WTC11 (cell line): ENCODE measurements at regions not wholly inside any gene's neighbourhood (a gene's known extent, or its start where the extent isn't known, plus 50 kb on each side); places are given as distances from the start of the nearest gene placed in this dataset.

Experiments
- CTCF ChIP-seq: fragments of 200-600 bp; IDR thresholded peaks from 2 replicates; pipeline ENCODE4 v1.8.0; 2022; ENCODE audit warnings: antibody characterized with exemption
- SP1 ChIP-seq: sonication (generic); formaldehyde crosslinking; conservative IDR thresholded peaks from 2 replicates; pipeline ENCODE4 v1.8.1; 2022; ENCODE audit warnings: missing genetic modification reagents
- TCF7 ChIP-seq: sonication (generic); formaldehyde crosslinking; IDR thresholded peaks from 2 replicates; pipeline ENCODE4 v1.8.0; 2022; ENCODE audit warnings: mild to moderate bottlenecking, low read depth, missing genetic modification reagents, moderate library complexity
- TEAD4 ChIP-seq: sonication (generic); formaldehyde crosslinking; IDR thresholded peaks from 2 replicates; pipeline ENCODE4 v1.8.0; 2022; ENCODE audit warnings: mild to moderate bottlenecking, missing genetic modification reagents
- ZNF138 ChIP-seq: sonication (generic); formaldehyde crosslinking; conservative IDR thresholded peaks from 2 replicates; pipeline ENCODE4 v1.8.1; 2022; ENCODE audit warnings: mild to moderate bottlenecking, moderate library complexity, missing genetic modification reagents
- TF ChIP-seq, protein P1 (sequence below): sonication (generic); formaldehyde crosslinking; IDR thresholded peaks from 2 replicates; pipeline ENCODE4 v1.8.0; 2022; ENCODE audit warnings: mild to moderate bottlenecking, missing genetic modification reagents
- TF ChIP-seq, protein P2 (sequence below): sonication (generic); formaldehyde crosslinking; IDR thresholded peaks from 2 replicates; pipeline ENCODE4 v1.8.1; 2023; ENCODE audit warnings: mild to moderate bottlenecking, missing genetic modification reagents, moderate library complexity
- TF ChIP-seq, protein P3 (sequence below): sonication (generic); formaldehyde crosslinking; IDR thresholded peaks from 2 replicates; pipeline ENCODE4 v1.8.0; 2022; ENCODE audit warnings: mild to moderate bottlenecking, missing genetic modification reagents

- TF ChIP-seq CTCF = no peak
- TF ChIP-seq, protein P1, sequence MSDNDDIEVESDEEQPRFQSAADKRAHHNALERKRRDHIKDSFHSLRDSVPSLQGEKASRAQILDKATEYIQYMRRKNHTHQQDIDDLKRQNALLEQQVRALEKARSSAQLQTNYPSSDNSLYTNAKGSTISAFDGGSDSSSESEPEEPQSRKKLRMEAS = no peak
- TF ChIP-seq TEAD4 (CRISPR knock-in tag) = no peak
- no peak for TF ChIP-seq TCF7 (CRISPR knock-in tag)
- TF ChIP-seq, protein P2, sequence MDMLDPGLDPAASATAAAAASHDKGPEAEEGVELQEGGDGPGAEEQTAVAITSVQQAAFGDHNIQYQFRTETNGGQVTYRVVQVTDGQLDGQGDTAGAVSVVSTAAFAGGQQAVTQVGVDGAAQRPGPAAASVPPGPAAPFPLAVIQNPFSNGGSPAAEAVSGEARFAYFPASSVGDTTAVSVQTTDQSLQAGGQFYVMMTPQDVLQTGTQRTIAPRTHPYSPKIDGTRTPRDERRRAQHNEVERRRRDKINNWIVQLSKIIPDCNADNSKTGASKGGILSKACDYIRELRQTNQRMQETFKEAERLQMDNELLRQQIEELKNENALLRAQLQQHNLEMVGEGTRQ (CRISPR knock-in tag) = no peak
- no peak for TF ChIP-seq SP1 (CRISPR knock-in tag)
- TF ChIP-seq, protein P3, sequence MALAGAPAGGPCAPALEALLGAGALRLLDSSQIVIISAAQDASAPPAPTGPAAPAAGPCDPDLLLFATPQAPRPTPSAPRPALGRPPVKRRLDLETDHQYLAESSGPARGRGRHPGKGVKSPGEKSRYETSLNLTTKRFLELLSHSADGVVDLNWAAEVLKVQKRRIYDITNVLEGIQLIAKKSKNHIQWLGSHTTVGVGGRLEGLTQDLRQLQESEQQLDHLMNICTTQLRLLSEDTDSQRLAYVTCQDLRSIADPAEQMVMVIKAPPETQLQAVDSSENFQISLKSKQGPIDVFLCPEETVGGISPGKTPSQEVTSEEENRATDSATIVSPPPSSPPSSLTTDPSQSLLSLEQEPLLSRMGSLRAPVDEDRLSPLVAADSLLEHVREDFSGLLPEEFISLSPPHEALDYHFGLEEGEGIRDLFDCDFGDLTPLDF (CRISPR knock-in tag) = no peak
- no peak for TF ChIP-seq ZNF138
Measured at GRCh38 chr4:122229857-122230256, 77.7 kb downstream of the BLTP1 start.
